IPS-11a (cell line): ENCODE measurements at regions not wholly inside any gene's neighbourhood (a gene's known extent, or its start where the extent isn't known, plus 50 kb on each side); places are given as distances from the start of the nearest gene placed in this dataset.
"Not testable (repeated sequence)": the region's sequence is repeated elsewhere in the genome, so short reads cannot be mapped to it uniquely, and the experiment has no call there.

Experiments used
- H3K4me3 ChIP-seq: one replicate; pipeline ENCODE4 v1.5.1; 2013; ENCODE audit warnings: low read depth, low read length, control low read depth

- no peak overlapping the region for H3K4me3 ChIP-seq
Measured at GRCh38 chr10:131810805-131811629, 89.8 kb upstream of the PPP2R2D start.

- no peak overlapping the region for H3K4me3 ChIP-seq
Measured at GRCh38 chr10:131811630-131812403, 89.0 kb upstream of the PPP2R2D start.

DNA sequence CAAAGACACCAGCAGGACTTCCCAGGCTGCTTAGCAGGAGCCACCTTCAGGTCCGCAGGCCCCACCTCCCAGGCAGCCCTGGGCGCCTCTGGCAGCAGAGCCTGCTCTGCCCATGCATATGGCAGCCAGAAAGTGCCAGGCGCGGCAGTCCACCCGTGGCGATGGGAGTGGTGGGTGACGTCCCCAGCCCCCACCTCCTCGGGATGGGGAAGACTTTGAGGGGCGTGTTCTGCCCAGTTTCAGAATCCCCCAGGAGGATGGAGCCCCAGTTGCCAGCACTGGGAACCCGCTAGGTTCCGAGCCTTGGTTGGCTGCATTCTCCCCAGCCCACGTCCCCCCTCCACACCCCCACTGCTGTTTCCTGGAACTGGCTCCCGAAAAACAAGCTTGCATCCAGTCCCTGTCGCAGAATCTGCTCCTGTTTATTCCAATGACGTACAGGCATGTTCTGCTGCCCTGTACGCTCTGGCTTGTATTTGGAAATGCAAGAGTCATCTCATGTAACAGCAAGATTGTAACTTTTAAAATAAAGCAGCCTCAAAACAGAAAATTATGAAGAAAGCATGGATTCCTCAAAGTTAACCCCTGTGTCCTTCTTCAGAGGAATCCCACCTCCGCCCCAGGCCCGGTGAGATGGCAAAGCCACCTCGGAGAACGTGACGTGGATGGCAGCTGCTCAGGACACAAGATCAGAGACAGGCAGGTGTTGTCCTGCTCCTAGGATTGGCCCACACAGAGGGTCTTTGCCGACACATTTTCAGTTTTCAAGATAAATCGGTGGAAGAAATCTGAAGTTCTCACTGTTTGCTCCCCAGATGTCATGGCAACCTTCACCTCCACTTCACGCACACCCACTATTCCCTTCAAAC is 87.8 kb upstream of the PPP2R2D start:
- no peak overlapping the region for H3K4me3 ChIP-seq

- H3K4me3 ChIP-seq, result no peak overlapping the region
Measured at GRCh38 chr10:131814567-131815265, 86.1 kb upstream of the PPP2R2D start.

DNA sequence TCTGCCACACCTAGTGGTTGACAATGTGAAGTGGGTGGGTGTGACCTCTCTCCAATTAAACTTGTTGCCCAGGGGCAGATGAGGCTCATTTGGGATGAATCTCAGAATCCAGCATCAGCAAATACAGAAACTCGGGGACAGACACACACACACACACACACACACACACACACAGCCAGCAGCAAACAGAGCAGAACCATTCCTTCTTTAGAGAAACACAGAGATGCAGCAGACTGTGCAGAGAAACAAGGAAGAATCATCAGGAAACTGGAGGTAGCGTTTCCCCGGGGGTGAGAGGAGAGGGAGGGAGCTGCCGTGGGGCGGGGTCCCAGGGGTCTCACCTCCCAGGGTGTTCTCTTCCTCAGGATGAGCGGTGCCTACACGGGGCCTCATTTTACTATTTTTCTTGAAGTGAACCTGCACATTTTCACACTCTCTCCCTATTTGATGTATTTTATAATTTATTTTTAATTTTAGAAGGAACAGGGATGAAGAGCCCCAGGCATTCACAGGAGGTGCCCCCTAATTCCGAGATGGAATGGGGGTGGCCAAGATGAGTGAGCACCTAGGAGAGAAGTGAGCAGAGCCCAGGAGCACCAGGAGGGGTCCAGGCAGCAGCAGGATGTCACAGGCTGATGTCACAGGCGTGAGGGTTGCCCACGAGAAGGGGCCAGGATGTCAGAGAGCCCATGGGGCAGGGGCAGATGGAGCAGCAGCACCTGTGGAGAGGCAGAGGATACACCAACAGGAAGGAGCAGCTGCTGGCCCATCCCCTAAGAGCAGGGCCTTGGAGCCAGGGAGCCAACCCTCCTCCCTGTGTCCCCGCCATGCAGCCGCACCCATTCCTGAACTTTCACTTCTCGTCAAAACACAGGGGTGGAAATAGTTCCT is 85.3 kb upstream of the PPP2R2D start:
- H3K4me3 ChIP-seq, result no peak overlapping the region

- H3K4me3 ChIP-seq, result no peak overlapping the region
Measured at GRCh38 chr10:131816157-131816775, 84.5 kb upstream of the PPP2R2D start.

GRCh38 chr10:131816941-131817700 is 83.7 kb upstream of the PPP2R2D start:
- H3K4me3 ChIP-seq, result no peak overlapping the region

DNA sequence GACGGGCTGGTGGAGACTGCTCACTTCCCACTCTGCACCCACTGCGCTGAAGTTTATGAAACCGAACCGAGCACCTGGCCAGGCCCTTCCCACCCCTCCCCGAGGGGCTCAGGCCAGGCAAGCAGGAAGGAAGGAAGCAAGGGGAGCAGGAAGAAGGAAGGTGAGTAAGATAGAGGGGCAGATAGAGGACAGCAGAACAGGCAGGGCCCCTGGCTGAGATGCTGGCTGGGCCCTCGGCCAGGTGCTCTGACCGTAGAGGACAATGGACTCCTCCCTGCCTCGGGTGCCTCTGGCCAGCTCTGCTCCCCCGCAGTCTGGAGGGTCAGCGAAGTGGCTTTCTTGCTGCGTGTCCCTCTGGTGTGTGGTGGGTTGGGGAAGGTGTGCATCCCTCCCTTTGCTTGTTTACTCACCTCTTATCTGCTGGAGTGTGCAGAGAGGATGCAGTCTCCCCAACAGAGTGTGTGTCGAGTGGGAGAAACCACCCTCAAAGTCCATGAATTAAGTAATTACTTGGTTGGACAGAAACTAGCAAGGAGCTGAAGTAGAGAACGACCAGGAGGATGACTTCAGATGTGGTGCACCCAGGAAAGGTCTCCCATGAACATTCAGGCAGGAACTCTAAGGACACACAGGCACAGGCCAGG is 82.8 kb upstream of the PPP2R2D start:
- no peak overlapping the region for H3K4me3 ChIP-seq

- H3K4me3 ChIP-seq, result no peak overlapping the region
Measured at GRCh38 chr10:131818510-131819234, 82.1 kb upstream of the PPP2R2D start.

DNA sequence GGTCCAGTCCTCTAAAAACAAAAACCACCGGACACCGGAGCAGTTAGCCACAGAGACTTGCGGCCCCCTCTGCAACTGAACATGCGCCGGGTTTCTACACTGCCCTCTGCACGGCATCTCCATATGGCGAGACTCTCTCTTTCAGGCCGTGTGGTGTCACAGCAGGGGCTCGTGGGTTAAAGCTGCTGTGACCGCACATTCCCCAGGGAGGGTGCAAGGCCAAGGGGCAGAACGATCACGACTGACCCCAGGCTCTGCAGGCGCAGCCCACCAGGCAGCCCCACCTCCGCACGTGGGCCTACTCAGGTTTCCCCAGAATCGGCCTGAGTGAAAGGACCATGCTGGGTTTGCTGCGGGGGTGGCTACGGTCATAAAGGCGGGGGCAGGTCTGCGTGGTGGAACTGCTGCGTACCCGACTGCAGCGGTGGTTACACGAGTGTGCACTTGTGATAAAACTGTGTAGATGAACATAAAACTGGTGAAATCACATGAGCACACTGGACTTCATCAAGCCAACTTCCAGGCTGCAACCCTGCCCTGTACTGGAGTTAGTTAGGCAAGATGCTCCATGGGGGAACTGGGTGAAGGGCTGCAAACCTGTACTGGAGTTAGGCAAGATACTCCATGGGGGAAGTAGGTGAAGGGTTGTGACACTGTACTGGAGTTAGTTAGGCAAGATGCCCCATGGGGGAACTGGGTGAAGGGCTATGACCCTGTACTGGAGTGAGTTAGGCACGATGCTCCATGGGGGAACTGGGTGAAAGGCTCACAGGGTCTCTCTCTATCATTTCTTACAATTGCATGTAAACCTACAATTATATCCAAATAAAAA is 81.4 kb upstream of the PPP2R2D start:
- no peak overlapping the region for H3K4me3 ChIP-seq

DNA sequence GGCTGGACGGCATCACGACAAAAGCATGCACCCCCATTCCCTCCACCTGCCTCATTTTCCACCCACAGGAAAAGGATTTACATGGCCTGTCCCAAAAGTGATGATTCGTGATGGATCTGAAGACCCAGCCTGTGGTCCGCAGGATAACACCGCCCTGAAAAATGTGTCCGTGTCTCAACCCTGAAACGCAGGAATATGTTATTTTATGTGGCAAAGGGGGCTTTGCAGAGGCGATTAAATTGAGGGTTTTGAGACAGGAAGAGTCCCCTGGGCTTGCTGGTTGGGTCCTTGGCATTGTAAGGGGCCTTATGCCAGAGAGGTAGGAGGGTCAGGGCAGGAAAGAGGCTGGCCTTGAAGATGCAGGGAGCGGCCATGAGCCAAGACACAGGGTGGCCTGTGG is 80.2 kb upstream of the PPP2R2D start:
- H3K4me3 ChIP-seq, result no peak overlapping the region

DNA sequence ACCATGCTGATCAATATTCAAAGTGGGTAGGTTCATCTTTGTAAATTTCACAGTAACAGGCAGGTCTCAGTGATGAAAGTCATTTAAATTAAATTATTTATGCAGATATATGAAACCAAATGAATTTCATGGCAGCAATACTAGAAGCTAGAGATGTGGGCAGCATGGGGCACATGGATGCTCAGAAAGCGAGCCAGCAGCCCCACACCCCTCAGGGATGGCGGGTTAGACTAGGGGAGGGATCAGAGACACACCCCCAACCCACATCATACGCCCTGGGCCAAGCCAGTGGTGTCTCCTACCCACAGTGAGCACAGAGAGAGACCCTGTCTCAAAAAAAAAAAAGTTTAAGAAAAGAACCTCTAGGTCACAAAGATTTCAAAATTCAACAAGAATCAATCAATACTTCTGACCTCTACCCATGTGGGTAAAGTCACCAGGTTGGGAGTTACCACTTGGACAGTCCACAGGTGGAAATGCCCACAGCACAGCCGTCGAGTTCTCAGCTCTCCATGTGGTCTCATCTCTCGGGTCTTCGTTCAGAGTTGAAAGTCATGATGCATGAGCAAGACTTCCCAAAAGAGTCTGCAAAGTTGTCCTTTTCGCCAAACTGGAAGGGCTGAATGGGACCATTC is 79.3 kb upstream of the PPP2R2D start:
- H3K4me3 ChIP-seq, result no peak overlapping the region

GRCh38 chr10:131822013-131822691 is 78.7 kb upstream of the PPP2R2D start:
- H3K4me3 ChIP-seq, result no peak overlapping the region

GRCh38 chr10:131822692-131823245 is 78.0 kb upstream of the PPP2R2D start:
- H3K4me3 ChIP-seq, result no peak overlapping the region

DNA sequence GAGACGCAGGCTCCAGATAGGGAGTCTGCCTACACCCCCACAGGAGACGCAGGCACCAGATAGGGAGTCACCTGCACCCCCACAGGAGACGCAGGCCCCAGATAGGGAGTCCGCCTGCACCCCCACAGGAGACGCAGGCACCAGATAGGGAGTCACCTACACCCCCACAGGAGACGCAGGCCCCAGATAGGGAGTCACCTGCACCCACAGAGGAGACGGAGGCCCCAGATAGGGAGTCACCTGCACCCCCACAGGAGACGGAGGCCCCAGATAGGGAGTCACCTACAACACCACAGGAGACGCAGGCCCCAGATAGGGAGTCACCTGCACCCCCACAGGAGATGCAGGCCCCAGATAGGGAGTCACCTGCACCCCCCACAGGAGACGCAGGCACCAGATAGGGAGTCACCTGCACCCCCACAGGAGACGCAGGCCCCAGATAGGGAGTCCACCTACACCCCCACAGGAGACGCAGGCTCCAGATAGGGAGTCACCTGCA is 77.2 kb upstream of the PPP2R2D start:
- not testable (repeated sequence) for H3K4me3 ChIP-seq
